Suprapubic skin (tissue), 4 donors: ENCODE measurements at regions not wholly inside any gene's neighbourhood (a gene's known extent, or its start where the extent isn't known, plus 50 kb on each side); places are given as distances from the start of the nearest gene placed in this dataset.

ENCODE experiments used
- DNase-seq, 2 donors: peaks; one replicate each; pipeline ENCODE4 v3.0.0-alpha.2; 2019; ENCODE audit warnings: low spot score in 2 of 2
- H3K27ac ChIP-seq: fragments of 200-600 bp; sonication (generic); one replicate; pipeline ENCODE4 v1.5.1; 2019
- H3K27me3 ChIP-seq: fragments of 200-600 bp; sonication (generic); one replicate; pipeline ENCODE4 v1.5.1; 2019
- H3K36me3 ChIP-seq: fragments of 200-600 bp; sonication (generic); one replicate; pipeline ENCODE4 v1.5.1; 2019
- H3K4me1 ChIP-seq: fragments of 200-600 bp; sonication (generic); one replicate; pipeline ENCODE4 v1.5.1; 2019
- H3K4me3 ChIP-seq: fragments of 200-600 bp; sonication (generic); one replicate; pipeline ENCODE4 v1.5.1; 2019; ENCODE audit warnings: mild to moderate bottlenecking
- H3K9me3 ChIP-seq: fragments of 200-600 bp; sonication (generic); one replicate; pipeline ENCODE4 v1.5.1; 2019
- EP300 ChIP-seq: sonication (generic); formaldehyde crosslinking; IDR thresholded peaks from one replicate; pipeline ENCODE4 v1.6.1; 2017; ENCODE audit warnings: antibody characterized with exemption
- POLR2A ChIP-seq, 2 donors: fragments of 450-650 bp; IDR thresholded peaks; one replicate each; pipeline ENCODE4 v1.6.1; 2017; ENCODE audit warnings: antibody characterized with exemption in 2 of 2, mild to moderate bottlenecking in 2 of 2, moderate library complexity in 2 of 2
- POLR2AphosphoS5 ChIP-seq, 3 donors: sonication (generic); formaldehyde crosslinking; IDR thresholded peaks; one replicate each; pipeline ENCODE4 v1.6.1; 2017; ENCODE audit warnings: antibody characterized with exemption in 3 of 3
- WGBS: methylation state at CpG from one replicate; pipeline ENCODE4 v1.1.5; 2018; 5-methylcytosine and 5-hydroxymethylcytosine counted together
- TF ChIP-seq, protein P1 (sequence below), 2 donors: fragments of 200-600 bp in 1 of 2; fragments of 450-650 bp in 1 of 2; sonication (generic) in 1 of 2; IDR thresholded peaks; one replicate each; pipeline ENCODE4 v1.5.1; 2016 to 2019; ENCODE audit warnings: antibody characterized with exemption in 2 of 2, mild to moderate bottlenecking in 1 of 2, moderate library complexity in 1 of 2

DNA sequence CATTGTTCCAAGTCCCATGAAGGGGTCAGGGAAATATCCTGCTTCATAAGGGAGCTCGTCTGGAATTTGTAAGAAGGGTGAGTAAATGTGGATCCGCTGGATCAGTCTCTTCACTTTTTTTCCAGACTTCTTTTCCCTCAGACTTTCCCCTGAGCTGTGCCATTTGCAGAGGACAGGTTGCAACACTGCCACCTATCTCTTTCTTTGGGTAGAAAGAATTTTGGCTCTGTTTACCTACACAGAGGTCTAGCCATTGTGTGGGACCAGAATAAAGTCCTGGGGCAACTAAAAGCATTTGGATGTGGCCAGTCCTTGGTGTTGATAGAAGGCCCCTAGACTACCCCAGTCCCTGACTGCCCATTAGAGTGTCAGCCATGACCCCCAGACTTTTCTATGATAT is 1146.7 kb upstream of the PRMT6 start:
- WGBS: 71% methylated on average over 2 of the region's 2 CpGs

DNA sequence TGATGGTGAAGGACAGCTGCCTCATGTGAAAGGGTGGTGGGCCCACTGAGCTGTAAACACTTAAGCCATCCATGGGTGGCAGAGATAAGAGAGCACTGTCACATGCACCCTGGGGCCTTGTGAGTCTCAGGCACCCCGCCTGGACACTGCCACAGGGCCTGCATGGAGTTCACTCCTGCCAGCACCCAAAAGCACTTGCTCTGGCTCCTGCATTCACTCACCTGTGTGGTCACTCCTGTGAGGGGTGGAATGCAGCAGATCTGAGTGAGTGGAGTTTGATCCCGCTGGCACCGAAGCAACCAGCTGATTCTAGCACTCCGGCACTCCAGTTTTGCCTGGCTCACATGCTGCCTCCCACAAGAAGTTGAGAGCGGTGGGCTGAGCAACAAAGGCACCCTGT is 1142.1 kb upstream of the PRMT6 start:
- TF ChIP-seq, protein P1, sequence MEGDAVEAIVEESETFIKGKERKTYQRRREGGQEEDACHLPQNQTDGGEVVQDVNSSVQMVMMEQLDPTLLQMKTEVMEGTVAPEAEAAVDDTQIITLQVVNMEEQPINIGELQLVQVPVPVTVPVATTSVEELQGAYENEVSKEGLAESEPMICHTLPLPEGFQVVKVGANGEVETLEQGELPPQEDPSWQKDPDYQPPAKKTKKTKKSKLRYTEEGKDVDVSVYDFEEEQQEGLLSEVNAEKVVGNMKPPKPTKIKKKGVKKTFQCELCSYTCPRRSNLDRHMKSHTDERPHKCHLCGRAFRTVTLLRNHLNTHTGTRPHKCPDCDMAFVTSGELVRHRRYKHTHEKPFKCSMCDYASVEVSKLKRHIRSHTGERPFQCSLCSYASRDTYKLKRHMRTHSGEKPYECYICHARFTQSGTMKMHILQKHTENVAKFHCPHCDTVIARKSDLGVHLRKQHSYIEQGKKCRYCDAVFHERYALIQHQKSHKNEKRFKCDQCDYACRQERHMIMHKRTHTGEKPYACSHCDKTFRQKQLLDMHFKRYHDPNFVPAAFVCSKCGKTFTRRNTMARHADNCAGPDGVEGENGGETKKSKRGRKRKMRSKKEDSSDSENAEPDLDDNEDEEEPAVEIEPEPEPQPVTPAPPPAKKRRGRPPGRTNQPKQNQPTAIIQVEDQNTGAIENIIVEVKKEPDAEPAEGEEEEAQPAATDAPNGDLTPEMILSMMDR (IDR thresholded peaks at IDR 0.05): no peak
- no peak for TF ChIP-seq EP300
- TF ChIP-seq POLR2AphosphoS5 (IDR thresholded peaks at IDR 0.05): no peak
- TF ChIP-seq POLR2A (IDR thresholded peaks at IDR 0.05): no peak
- Histone ChIP-seq H3K36me3 (no peaks in the 10 kb centered on the region), H3K4me3 (no peak overlapping the region), H3K4me1 (no peaks in the 10 kb centered on the region), H3K27ac (no peak overlapping the region), H3K9me3 (peaks cover 6% of the 10 kb centered on the region), H3K27me3 (no peaks in the 10 kb centered on the region)
- DNase-seq: no peak
- WGBS: 87% methylated on average over 4 of the region's 5 CpGs

More for the DNA sequence above, 1146.7 kb upstream of the PRMT6 start:
- Histone ChIP-seq H3K4me3 (no peak overlapping the region), H3K36me3 (no peaks in the 10 kb centered on the region), H3K4me1 (no peaks in the 10 kb centered on the region), H3K27ac (no peak overlapping the region), H3K9me3 (peaks cover 6% of the 10 kb centered on the region), H3K27me3 (no peaks in the 10 kb centered on the region)
- no peak for TF ChIP-seq EP300
- no peak for TF ChIP-seq POLR2A (IDR thresholded peaks at IDR 0.05)
- TF ChIP-seq POLR2AphosphoS5 (IDR thresholded peaks at IDR 0.05): no peak
- TF ChIP-seq, protein P1 (IDR thresholded peaks at IDR 0.05): no peak
- no peak for DNase-seq

DNA sequence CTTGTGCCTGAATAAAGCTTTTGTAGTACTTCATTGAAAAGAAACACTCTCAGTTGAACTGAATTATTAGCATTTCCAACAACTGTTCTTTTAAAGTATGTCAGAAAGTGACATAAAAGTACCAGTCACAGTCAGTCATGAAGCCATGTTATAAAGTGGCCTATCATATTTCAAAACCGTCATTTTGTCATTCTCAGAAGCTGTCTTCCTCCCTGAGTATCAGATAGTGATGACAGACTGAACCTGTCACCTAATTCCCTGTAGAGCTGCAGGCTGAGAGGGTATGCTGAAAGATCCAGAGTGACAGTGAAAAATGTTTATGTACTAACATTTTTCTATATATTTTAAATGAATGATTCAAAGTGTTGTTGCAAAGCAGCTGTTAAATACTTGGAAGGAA is 1121.7 kb upstream of the PRMT6 start:
- no peaks in the 10 kb centered on the region for H3K9me3 ChIP-seq
- no peak overlapping the region for H3K27ac ChIP-seq
- H3K4me1 ChIP-seq: no peaks in the 10 kb centered on the region
- 42% methylated on average over 1 of the region's 1 CpG for WGBS
- no peak for DNase-seq
- H3K36me3 ChIP-seq: no peaks in the 10 kb centered on the region
- no peak overlapping the region for H3K4me3 ChIP-seq
- H3K27me3 ChIP-seq: no peaks in the 10 kb centered on the region
- no peak for TF ChIP-seq POLR2A (IDR thresholded peaks at IDR 0.05)
- TF ChIP-seq, protein P1 (IDR thresholded peaks at IDR 0.05): no peak
- no peak for TF ChIP-seq EP300
- TF ChIP-seq POLR2AphosphoS5 (IDR thresholded peaks at IDR 0.05): no peak

DNA sequence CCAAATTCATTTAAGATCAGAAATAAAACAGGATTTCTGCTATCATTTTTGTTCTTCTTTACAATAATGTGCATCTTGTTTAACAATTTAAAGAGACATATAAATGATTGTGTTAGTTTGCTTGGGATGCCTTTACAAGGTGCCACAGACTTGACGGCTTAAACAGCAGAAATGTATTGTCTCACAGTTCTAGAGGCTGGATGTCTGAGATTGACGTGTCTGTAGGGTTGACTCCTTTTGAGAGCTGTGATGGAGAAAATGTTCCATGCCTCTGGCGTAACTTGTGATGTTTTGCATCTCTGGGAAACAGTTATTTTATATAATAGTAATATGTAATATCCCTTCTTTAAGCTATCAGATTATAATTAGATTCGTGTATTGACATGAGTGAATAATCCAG is 1091.6 kb upstream of the PRMT6 start:
- no peak for TF ChIP-seq POLR2A (IDR thresholded peaks at IDR 0.05)
- TF ChIP-seq, protein P1 (IDR thresholded peaks at IDR 0.05): no peak
- TF ChIP-seq POLR2AphosphoS5 (IDR thresholded peaks at IDR 0.05): no peak
- TF ChIP-seq EP300: no peak
- H3K36me3 ChIP-seq: no peaks in the 10 kb centered on the region
- no peak for DNase-seq
- no peaks in the 10 kb centered on the region for H3K9me3 ChIP-seq
- no peaks in the 10 kb centered on the region for H3K27me3 ChIP-seq
- no peak overlapping the region for H3K4me3 ChIP-seq
- no peak overlapping the region for H3K27ac ChIP-seq
- no peaks in the 10 kb centered on the region for H3K4me1 ChIP-seq
- WGBS: 85% methylated on average over 4 of the region's 4 CpGs

DNA sequence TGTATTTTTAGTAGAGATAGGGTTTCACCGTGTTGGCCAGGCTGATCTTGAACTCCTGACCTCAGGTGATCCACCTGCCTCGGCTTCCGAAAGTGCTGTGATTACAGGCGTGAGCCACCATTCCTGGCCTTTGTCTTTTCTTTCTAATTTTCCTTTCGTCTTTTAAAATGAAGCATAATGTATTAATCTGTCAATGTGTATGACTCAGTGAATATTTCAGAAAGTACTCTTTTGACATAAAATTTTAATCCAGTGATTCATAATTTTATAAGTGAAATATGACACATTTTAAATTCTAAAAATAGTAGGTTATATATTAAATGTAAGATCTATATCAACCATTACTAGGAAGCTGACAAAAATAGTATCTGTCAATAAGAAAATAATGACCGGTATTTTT is 1059.0 kb upstream of the PRMT6 start:
- no peak overlapping the region for H3K27ac ChIP-seq
- H3K36me3 ChIP-seq: no peaks in the 10 kb centered on the region
- H3K4me1 ChIP-seq: no peaks in the 10 kb centered on the region
- TF ChIP-seq POLR2A (IDR thresholded peaks at IDR 0.05) (no peak), POLR2AphosphoS5 (IDR thresholded peaks at IDR 0.05) (no peak), EP300 (no peak)
- TF ChIP-seq, protein P1 (IDR thresholded peaks at IDR 0.05): no peak
- WGBS: 91% methylated on average over 6 of the region's 6 CpGs
- H3K9me3 ChIP-seq: peaks cover 3% of the 10 kb centered on the region
- no peaks in the 10 kb centered on the region for H3K27me3 ChIP-seq
- H3K4me3 ChIP-seq: no peak overlapping the region
- DNase-seq: no peak
